Cardiac fibroblast (primary cell): ENCODE measurements at regions not wholly inside any gene's neighbourhood (a gene's known extent, or its start where the extent isn't known, plus 50 kb on each side); places are given as distances from the start of the nearest gene placed in this dataset.

Experiments
- DNase-seq, 2 donors: peaks; one replicate each; pipeline versions ENCODE4 v3.0.0 to v3.0.0-alpha.2; 2010; ENCODE audit warnings: low read depth in 2 of 2
- H3K4me3 ChIP-seq, 2 donors: replicated peaks in 1 of 2; 1 replicate in 1 of 2; 2 replicates in 1 of 2; pipeline ENCODE4 v1.5.1; 2011; ENCODE audit warnings: low read depth in 2 of 2, low read length in 2 of 2, mild to moderate bottlenecking in 2 of 2, moderate library complexity in 1 of 2
- TF ChIP-seq, protein P1 (sequence below): IDR thresholded peaks from one replicate; pipeline ENCODE4 v1.5.1; 2011; ENCODE audit warnings: low read depth, mild to moderate bottlenecking, low read length, inconsistent platforms

DNA sequence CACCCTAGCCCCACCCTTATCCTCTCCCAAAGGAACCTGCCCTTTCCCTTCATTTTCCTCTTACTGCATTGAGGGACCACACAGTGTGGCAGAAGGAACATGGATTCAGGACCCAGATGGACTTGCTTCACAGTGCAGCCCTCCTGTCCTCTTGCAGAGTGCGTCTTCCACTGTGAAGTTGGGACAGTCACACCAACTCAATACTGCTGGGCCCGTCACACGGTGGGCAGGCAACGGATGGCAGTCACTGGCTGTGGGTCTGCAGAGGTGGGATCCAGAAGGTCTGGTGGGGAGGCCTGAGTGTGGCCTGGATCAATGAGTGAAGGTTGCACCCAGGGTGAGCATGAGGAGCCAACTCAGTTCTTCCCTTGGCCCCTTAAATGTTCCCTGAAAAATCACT lies 129.9 kb upstream of the B3GAT1 start:
- H3K4me3 ChIP-seq: no peak overlapping the region
- DNase-seq: no peak
- TF ChIP-seq, protein P1, sequence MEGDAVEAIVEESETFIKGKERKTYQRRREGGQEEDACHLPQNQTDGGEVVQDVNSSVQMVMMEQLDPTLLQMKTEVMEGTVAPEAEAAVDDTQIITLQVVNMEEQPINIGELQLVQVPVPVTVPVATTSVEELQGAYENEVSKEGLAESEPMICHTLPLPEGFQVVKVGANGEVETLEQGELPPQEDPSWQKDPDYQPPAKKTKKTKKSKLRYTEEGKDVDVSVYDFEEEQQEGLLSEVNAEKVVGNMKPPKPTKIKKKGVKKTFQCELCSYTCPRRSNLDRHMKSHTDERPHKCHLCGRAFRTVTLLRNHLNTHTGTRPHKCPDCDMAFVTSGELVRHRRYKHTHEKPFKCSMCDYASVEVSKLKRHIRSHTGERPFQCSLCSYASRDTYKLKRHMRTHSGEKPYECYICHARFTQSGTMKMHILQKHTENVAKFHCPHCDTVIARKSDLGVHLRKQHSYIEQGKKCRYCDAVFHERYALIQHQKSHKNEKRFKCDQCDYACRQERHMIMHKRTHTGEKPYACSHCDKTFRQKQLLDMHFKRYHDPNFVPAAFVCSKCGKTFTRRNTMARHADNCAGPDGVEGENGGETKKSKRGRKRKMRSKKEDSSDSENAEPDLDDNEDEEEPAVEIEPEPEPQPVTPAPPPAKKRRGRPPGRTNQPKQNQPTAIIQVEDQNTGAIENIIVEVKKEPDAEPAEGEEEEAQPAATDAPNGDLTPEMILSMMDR: no peak

DNA sequence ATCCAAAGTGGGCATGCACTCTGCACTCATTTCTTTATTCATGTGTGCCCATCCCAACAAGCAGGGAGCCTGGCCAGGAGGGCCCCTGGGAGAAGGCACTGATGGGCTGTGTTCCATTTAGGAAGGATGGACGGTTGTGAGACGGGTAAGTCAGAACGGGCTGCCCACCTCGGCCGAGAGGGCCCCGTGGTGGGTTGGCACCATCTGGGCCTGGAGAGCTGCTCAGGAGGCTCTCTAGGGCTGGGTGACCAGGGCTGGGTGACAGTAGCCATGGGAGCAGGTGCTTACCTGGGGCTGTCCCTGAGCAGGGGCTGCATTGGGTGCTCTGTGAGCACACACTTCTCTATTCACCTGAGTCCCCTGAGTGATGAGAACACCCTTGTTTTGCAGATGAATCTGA lies 129.3 kb upstream of the B3GAT1 start:
- no peak overlapping the region for H3K4me3 ChIP-seq
- TF ChIP-seq, protein P1: no peak
- no peak for DNase-seq

DNA sequence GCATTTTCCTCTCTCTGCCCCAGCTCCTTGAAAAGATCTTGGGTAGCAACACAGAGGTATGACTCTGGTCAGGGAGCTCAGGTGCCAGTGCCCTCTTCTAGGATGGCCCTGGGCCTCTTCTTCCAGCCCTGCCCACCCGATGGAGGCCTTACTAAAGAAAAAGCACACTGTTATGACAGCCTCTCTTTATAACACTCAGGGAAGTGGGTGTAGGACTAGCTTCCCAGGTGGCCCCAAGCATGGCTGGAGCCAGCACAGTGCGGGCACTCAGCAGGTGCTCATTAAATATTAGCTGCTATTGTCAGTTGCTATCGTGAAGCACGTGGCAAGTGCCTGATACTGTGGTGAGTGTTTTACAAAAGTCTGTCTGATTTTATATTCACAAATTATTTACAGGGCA lies 127.2 kb upstream of the B3GAT1 start:
- no peak overlapping the region for H3K4me3 ChIP-seq
- TF ChIP-seq, protein P1: no peak
- no peak for DNase-seq

DNA sequence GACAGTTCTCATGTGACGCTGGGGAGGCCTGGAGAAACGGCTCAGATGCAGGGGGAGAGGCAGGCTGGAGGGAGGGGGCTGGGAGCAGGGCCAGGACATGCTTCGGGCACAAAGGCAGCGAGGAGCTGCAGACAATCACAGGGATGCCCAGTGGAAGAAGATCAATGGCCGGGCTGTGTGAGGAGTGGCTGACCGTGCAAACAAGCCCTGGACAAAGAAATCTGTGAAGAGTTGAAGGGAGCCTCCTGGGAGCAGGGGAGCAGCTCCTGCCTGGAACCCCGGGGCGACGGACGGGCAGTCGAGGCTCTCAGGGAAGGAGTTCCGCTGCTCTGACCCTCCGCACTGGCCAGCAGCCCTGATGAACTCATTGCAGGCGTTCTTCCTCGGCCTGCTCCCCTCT lies 126.7 kb upstream of the B3GAT1 start:
- no peak for DNase-seq
- TF ChIP-seq, protein P1: no peak
- H3K4me3 ChIP-seq: no peak overlapping the region

DNA sequence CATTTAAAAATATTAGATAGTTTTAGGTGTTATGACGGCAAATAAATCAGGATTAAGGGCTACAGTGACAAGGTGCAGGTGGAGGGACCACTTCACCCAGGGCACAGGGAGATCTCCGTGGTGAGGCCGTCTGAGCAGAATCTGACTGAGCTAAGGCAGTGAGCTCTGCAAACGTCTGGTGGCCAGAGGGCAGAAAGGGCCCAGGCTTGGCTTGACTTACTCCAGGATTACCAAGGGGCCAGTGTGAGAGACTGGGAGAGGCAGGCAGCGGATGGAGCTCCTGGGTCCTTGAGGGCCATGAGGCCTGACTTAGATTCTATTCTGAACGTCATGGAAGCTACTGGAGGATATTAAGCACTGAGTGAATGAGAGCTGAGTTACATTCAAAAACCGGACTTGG lies 125.9 kb upstream of the B3GAT1 start:
- DNase-seq: no peak
- H3K4me3 ChIP-seq: no peak overlapping the region
- TF ChIP-seq, protein P1: no peak

DNA sequence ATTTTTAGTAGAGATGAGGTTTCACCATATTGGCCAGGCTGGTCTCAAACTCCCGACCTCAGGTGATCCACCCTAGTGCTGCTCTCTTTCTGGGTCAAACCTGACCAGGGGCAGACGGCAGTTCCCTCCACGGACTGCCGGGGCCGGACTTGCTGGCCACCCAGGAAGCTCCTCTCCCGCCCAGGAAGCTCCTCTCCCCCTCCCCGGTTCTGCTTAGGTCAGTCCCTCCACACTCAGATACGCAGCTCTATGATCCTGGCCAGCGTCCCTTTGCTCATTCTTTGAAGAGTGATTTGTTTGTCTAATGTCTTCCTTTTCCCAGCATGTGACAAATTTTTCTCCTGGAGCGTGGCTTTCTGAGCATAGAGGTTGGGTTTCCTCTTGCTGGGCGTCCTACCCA lies 125.3 kb upstream of the B3GAT1 start:
- no peak overlapping the region for H3K4me3 ChIP-seq
- DNase-seq: no peak
- TF ChIP-seq, protein P1: no peak

DNA sequence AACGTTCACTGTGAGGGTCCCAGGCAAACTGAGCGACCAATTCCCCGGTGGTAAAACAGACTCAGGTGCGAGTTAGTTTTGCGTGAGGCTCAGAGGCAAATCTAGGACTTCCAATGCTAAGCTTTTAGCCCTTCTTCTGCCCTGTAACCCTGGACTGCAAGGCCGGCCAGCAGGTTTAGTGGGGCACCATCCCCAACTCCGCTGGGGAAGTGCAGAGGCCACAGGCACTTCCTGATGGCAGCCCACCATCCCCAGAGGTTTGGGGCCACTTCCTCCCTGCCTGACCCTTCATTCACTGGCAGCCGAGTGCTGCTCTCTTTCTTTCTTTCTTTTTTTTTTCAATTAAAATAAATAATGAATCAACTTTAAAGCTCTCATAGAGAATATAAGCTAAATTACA lies 124.6 kb upstream of the B3GAT1 start:
- H3K4me3 ChIP-seq: no peak overlapping the region
- DNase-seq: no peak
- TF ChIP-seq, protein P1: no peak
